ENCODE measurements at regions not wholly inside any gene's neighbourhood (a gene's known extent, or its start where the extent isn't known, plus 50 kb on each side); places are given as distances from the start of the nearest gene placed in this dataset.

DNA sequence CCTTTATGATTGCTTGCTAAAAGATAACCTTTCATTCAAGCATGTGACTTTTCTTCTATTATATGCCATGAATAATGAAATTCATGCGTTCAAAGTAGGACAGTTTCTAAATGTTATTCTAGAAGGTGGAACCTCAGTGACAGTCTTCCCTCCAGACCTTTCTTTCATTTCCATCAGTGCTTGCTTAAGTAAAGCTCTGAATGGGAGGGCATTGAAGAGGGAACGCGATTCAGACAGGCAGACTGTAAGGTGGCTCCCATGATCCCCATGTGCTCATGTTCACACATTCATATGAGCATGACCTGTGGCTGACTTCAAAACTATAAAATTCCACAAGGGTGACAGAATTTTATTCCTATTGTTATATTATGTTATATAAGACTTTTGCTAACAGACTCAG, 1367.3 kb upstream of the IGFBP7 start:
- WGBS (ENCODE audit: extremely low coverage, insufficient read length, low lambda C conversion rate): no CpG with 5 or more reads among the region's 3 CpGs
- Histone ChIP-seq H3K14ac (ENCODE audit: insufficient read depth, low read length) (no peak overlapping the region), H3K4me2 (ENCODE audit: insufficient read depth, insufficient read length, low read length) (no peak overlapping the region), H3K23me2 (ENCODE audit: insufficient read length, low read depth, low read length, poor library complexity, severe bottlenecking) (no peaks in the 10 kb centered on the region), H2AK5ac (ENCODE audit: insufficient read length, low read length) (no peak overlapping the region), H4K8ac (replicated peaks; ENCODE audit: insufficient read length, low read depth, low read length) (no peak overlapping the region), H3K4ac (ENCODE audit: low read depth, low read length) (no peak overlapping the region), H3K9ac (ENCODE audit: extremely low read depth, insufficient read length, low read length) (no peak overlapping the region), H2BK12ac (ENCODE audit: insufficient read length, low read depth, low read length) (no peak overlapping the region), H4K91ac (ENCODE audit: insufficient read length, low read depth, low read length) (no peak overlapping the region), H3K18ac (ENCODE audit: insufficient read length, low read depth, low read length) (no peak overlapping the region), H3K79me1 (ENCODE audit: insufficient read depth, low read depth, low read length, poor library complexity, severe bottlenecking) (no peaks in the 10 kb centered on the region), H3K23ac (ENCODE audit: insufficient read length, low read depth, low read length) (no peak overlapping the region), H4K5ac (ENCODE audit: insufficient read length, low read depth, low read length) (no peak overlapping the region), H3K27me3 (ENCODE audit: insufficient read depth, low read length) (no peaks in the 10 kb centered on the region), H3K56ac (ENCODE audit: insufficient read length, low read depth, low read length) (no peak overlapping the region), H2BK5ac (ENCODE audit: insufficient read length, low read length) (no peak overlapping the region), H2BK20ac (ENCODE audit: low read depth, low read length, poor library complexity, severe bottlenecking) (no peak overlapping the region), H2BK15ac (ENCODE audit: low read depth, low read length) (no peak overlapping the region), H3K4me1 (ENCODE audit: insufficient read depth, low read length) (no peaks in the 10 kb centered on the region), H2AFZ (ENCODE audit: low read length) (no peak overlapping the region), H3K9me3 (ENCODE audit: control insufficient read depth, low read depth, low read length) (no peaks in the 10 kb centered on the region), H3T11ph (ENCODE audit: low read length) (no peak overlapping the region), H4K20me1 (ENCODE audit: control insufficient read depth, insufficient read depth, insufficient read length) (no peaks in the 10 kb centered on the region), H3K79me2 (ENCODE audit: insufficient read depth, low read length) (no peaks in the 10 kb centered on the region), H2BK120ac (ENCODE audit: low read depth, low read length, poor library complexity, severe bottlenecking) (no peak overlapping the region), H3K27ac (ENCODE audit: insufficient read length, low read depth, low read length) (no peak overlapping the region)
- Mint-ChIP-seq H3K27ac (no peak overlapping the region), H3K9me3 (no peaks in the 10 kb centered on the region), H3K4me1 (peaks cover 7% of the 10 kb centered on the region in 2 experiments), H3K27me3 (ENCODE audit: low read depth) (no peaks in the 10 kb centered on the region), H3K4me3 (no peak overlapping the region), H3K36me3 (ENCODE audit: insufficient read depth in 1 of 3, low read depth in 3 of 3) (no peaks in the 10 kb centered on the region)
- no peak for TF ChIP-seq CTCF (conservative IDR thresholded peaks at IDR 0.05)
- DNase-seq: no peak
